GM19023 (cell line): ENCODE measurements at regions not wholly inside any gene's neighbourhood (a gene's known extent, or its start where the extent isn't known, plus 50 kb on each side); places are given as distances from the start of the nearest gene placed in this dataset.

Experiments
- ATAC-seq: cut with Tn5 transposase; IDR thresholded peaks from one replicate; pipeline ENCODE4 v1.9.1; 2021; ENCODE audit warnings: mild to moderate bottlenecking, moderate library complexity; ENCODE audit not compliant: unreplicated experiment

GRCh38 chr16:51635181-51635580 lies 484.1 kb upstream of the SALL1 start:
- no peak for ATAC-seq

- ATAC-seq = no peak
Observed at GRCh38 chr16:51630076-51630475, 479.0 kb upstream of the SALL1 start.

- ATAC-seq = no peak
Observed at GRCh38 chr16:51629576-51629975, 478.5 kb upstream of the SALL1 start.

GRCh38 chr16:51624080-51624775 lies 473.2 kb upstream of the SALL1 start:
- no peak for ATAC-seq

GRCh38 chr16:51621610-51622009 lies 470.5 kb upstream of the SALL1 start:
- ATAC-seq = no peak

GRCh38 chr16:51615141-51615540 lies 464.1 kb upstream of the SALL1 start:
- ATAC-seq = no peak

- no peak for ATAC-seq
Observed at GRCh38 chr16:51607201-51607651, 456.2 kb upstream of the SALL1 start.

GRCh38 chr16:51596247-51596646 lies 445.2 kb upstream of the SALL1 start:
- ATAC-seq = no peak

GRCh38 chr16:51592535-51593300 lies 441.6 kb upstream of the SALL1 start:
- ATAC-seq = no peak

- no peak for ATAC-seq
Observed at GRCh38 chr16:51592001-51592501, 441.0 kb upstream of the SALL1 start.

- ATAC-seq = no peak
Observed at GRCh38 chr16:51591480-51591879, 440.4 kb upstream of the SALL1 start.

- no peak for ATAC-seq
Observed at GRCh38 chr16:51579652-51580360, 428.7 kb upstream of the SALL1 start.

GRCh38 chr16:51577621-51578303 lies 426.7 kb upstream of the SALL1 start:
- no peak for ATAC-seq

GRCh38 chr16:51576498-51577195 lies 425.6 kb upstream of the SALL1 start:
- ATAC-seq = no peak

- ATAC-seq = no peak
Observed at GRCh38 chr16:51573191-51573590, 422.1 kb upstream of the SALL1 start.

- no peak for ATAC-seq
Observed at GRCh38 chr16:51569203-51569931, 418.3 kb upstream of the SALL1 start.

GRCh38 chr16:51567911-51568310 lies 416.8 kb upstream of the SALL1 start:
- ATAC-seq = no peak

GRCh38 chr16:51565184-51565583 lies 414.1 kb upstream of the SALL1 start:
- ATAC-seq = no peak

- ATAC-seq = no peak
Observed at GRCh38 chr16:51562891-51563290, 411.8 kb upstream of the SALL1 start.

- ATAC-seq = no peak
Observed at GRCh38 chr16:51559901-51560300, 408.8 kb upstream of the SALL1 start.
